HepG2 (cell line): ENCODE measurements at regions not wholly inside any gene's neighbourhood (a gene's known extent, or its start where the extent isn't known, plus 50 kb on each side); places are given as distances from the start of the nearest gene placed in this dataset.
"Not testable (repeated sequence)": the region's sequence is repeated elsewhere in the genome, so short reads cannot be mapped to it uniquely, and the experiment has no call there.

Experiments used
- BCL6 ChIP-seq: IDR thresholded peaks from 2 replicates; pipeline ENCODE4 v1.6.1; 2016; ENCODE audit warnings: missing genetic modification reagents, missing compliant biosample characterization
- HNRNPK ChIP-seq: fragments of 200-400 bp; formaldehyde crosslinking; IDR thresholded peaks from 2 replicates; pipeline ENCODE4 v1.6.1; 2018; ENCODE audit warnings: low read length, low read depth, moderate library complexity, mild to moderate bottlenecking; ENCODE audit not compliant: poor library complexity, severe bottlenecking
- IRX3 ChIP-seq: sonication (generic); formaldehyde crosslinking; IDR thresholded peaks from 2 replicates; pipeline ENCODE4 v1.8.1; 2023; ENCODE audit warnings: mild to moderate bottlenecking, low read depth, missing genetic modification reagents, borderline replicate concordance
- KAT8 ChIP-seq: IDR thresholded peaks from 2 replicates; pipeline ENCODE4 v1.6.1; 2016; ENCODE audit warnings: missing genetic modification reagents, missing compliant biosample characterization
- MATR3 ChIP-seq: sonication (generic); formaldehyde crosslinking; IDR thresholded peaks from 2 replicates; pipeline ENCODE4 v1.4.0; 2020; ENCODE audit warnings: missing genetic modification reagents
- TF ChIP-seq, protein P1 (sequence below): sonication (generic); formaldehyde crosslinking; IDR thresholded peaks from 2 replicates; pipeline ENCODE4 v1.5.0; 2020; ENCODE audit warnings: mild to moderate bottlenecking, missing genetic modification reagents, moderate library complexity
- TF ChIP-seq, protein P2 (sequence below): sonication (generic); formaldehyde crosslinking; IDR thresholded peaks from 2 replicates; pipeline ENCODE4 v1.5.1; 2020; ENCODE audit warnings: missing genetic modification reagents, mild to moderate bottlenecking, borderline replicate concordance

DNA sequence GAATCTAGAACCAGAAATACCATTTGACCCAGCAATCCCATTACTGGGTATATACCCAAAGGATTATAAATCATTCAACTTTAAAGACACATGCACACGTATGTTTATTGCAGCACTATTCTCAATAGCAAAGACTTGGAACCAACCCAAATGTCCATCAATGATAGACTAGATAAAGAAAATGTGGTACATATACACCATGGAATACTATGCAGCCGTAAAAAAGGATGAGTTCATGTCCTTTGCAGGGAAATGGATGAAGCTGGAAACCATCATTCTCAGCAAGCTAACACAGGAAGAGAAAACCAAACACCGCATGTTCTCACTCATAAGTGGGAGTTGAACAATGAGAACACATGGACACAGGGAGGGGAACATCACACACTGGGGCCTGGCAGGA lies 154.0 kb upstream of the PTGFR start:
- not testable (repeated sequence) for TF ChIP-seq HNRNPK; IRX3 (CRISPR knock-in tag); BCL6 (CRISPR knock-in tag); KAT8 (CRISPR knock-in tag); MATR3 (CRISPR knock-in tag)
- TF ChIP-seq, protein P1, sequence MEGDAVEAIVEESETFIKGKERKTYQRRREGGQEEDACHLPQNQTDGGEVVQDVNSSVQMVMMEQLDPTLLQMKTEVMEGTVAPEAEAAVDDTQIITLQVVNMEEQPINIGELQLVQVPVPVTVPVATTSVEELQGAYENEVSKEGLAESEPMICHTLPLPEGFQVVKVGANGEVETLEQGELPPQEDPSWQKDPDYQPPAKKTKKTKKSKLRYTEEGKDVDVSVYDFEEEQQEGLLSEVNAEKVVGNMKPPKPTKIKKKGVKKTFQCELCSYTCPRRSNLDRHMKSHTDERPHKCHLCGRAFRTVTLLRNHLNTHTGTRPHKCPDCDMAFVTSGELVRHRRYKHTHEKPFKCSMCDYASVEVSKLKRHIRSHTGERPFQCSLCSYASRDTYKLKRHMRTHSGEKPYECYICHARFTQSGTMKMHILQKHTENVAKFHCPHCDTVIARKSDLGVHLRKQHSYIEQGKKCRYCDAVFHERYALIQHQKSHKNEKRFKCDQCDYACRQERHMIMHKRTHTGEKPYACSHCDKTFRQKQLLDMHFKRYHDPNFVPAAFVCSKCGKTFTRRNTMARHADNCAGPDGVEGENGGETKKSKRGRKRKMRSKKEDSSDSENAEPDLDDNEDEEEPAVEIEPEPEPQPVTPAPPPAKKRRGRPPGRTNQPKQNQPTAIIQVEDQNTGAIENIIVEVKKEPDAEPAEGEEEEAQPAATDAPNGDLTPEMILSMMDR (CRISPR knock-in tag) = not testable (repeated sequence)
- TF ChIP-seq, protein P2, sequence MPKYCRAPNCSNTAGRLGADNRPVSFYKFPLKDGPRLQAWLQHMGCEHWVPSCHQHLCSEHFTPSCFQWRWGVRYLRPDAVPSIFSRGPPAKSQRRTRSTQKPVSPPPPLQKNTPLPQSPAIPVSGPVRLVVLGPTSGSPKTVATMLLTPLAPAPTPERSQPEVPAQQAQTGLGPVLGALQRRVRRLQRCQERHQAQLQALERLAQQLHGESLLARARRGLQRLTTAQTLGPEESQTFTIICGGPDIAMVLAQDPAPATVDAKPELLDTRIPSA (CRISPR knock-in tag) = not testable (repeated sequence)
